Astrocyte of the cerebellum (primary cell): ENCODE measurements at regions not wholly inside any gene's neighbourhood (a gene's known extent, or its start where the extent isn't known, plus 50 kb on each side); places are given as distances from the start of the nearest gene placed in this dataset.

ENCODE experiments used
- DNase-seq: peaks from one replicate; pipeline ENCODE4 v3.0.0-alpha.2; 2011; ENCODE audit warnings: low read depth
- H3K4me3 ChIP-seq: 2 replicates; pipeline ENCODE4 v1.5.1; 2011; ENCODE audit warnings: mild to moderate bottlenecking, low read depth, low read length, moderate library complexity
- in situ Hi-C: cut with HindIII; loops from 2 replicates; pipeline ENCODE4 v1.10.0; 2017; ENCODE audit warnings: low sequenced_read_pairs
- TF ChIP-seq, protein P1 (sequence below): IDR thresholded peaks from 2 replicates; pipeline ENCODE4 v1.5.1; 2012; ENCODE audit warnings: low read length, low read depth, moderate library complexity, mild to moderate bottlenecking; ENCODE audit errors: missing control alignments

DNA sequence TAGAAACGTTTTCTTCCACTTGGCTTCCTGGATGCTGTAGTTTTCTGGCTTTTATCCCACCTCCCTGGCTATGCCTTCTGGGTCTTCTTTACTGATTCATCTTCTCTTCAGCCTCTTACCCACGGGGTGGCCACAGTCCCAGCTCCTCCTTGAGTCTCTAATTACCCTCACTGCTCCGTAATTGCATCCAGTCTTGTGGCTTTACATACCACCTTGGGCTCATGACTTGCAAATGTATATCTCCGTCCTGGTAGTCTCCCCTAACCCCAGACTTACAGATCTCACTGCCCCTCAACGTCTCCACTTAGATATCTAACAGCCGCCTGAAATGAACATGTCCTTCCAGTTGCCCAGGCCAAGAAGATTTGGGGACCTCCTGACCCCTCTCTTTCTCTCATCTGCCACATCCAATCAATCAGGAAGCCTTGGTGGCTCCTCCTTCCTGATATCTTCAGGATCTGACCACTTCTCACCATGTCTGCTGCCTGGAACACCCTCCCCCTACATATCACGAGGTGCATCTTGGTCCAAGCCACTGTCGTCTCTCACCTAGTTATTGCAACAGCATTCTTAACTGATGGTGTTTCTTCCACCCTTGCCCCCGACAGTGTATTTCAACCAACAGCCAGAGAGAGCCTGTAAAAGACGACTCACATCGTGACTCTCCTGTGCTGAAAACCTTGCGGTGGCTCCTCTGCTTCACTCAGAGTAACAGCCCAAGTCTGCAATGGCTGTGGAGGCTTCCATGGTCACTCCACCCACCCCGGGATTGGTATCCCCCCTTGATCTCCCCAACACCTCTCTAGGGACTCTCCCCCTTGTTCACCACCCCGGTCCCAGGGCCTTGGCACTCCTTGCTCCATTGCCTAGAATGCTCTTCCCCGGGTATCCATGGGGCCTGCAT is 219.0 kb upstream of the POU3F1 start:
- TF ChIP-seq, protein P1, sequence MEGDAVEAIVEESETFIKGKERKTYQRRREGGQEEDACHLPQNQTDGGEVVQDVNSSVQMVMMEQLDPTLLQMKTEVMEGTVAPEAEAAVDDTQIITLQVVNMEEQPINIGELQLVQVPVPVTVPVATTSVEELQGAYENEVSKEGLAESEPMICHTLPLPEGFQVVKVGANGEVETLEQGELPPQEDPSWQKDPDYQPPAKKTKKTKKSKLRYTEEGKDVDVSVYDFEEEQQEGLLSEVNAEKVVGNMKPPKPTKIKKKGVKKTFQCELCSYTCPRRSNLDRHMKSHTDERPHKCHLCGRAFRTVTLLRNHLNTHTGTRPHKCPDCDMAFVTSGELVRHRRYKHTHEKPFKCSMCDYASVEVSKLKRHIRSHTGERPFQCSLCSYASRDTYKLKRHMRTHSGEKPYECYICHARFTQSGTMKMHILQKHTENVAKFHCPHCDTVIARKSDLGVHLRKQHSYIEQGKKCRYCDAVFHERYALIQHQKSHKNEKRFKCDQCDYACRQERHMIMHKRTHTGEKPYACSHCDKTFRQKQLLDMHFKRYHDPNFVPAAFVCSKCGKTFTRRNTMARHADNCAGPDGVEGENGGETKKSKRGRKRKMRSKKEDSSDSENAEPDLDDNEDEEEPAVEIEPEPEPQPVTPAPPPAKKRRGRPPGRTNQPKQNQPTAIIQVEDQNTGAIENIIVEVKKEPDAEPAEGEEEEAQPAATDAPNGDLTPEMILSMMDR = no peak
- in situ Hi-C loops = no loop called here
- H3K4me3 ChIP-seq = no peak overlapping the region
- DNase-seq = no peak

GRCh38 chr1:38263438-38263837 is 216.8 kb upstream of the POU3F1 start:
- in situ Hi-C loops = no loop called here
- TF ChIP-seq, protein P1 = no peak
- no peak for DNase-seq
- H3K4me3 ChIP-seq = no peak overlapping the region

DNA sequence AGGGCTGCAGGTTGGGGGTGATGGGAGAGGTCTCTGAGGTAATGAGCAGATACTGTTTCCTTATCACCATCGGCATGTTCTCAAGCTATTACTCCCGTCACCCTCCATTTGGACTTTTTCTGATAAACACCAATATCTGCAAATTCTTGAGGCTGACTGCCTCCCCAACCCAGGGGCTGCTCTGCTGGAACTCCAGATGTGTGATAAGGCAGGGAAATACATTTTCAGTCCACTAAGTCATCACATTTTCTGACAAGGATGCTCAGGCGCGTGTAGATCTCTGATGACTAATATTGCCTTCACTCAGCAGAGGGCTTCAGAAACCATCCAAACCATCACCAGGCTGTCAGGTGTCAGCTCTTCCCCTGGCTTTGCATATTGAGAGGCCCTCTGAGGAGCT is 215.0 kb upstream of the POU3F1 start:
- DNase-seq = no peak
- in situ Hi-C loops = no loop called here
- H3K4me3 ChIP-seq = no peak overlapping the region
- TF ChIP-seq, protein P1 = no peak

DNA sequence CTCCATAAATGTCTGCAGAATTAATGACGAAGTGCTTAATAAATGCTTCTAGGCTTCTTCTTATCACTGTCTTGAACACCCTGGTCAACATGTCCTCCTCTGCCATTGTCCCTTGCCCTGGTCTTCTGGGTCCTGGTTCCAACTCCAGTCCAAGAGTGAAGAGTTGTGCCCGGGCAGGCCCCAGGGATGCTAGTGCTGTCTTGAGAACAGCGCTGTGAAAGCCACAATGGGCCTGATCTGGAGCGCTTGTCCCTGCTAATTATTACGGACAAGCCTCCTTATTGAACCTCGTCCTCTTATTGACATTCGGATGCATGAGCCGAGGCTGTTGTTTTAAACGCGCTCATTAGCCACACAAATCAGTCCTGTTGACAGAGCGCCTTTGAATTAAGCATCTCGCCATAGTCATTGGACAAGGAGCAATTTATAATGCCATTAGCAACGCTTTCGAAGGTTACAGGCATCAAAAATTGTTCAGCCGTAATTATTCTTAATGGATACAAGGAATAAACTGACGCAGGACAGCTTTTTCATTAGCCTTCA is 211.6 kb upstream of the POU3F1 start:
- no peak overlapping the region for H3K4me3 ChIP-seq
- no peak for DNase-seq
- TF ChIP-seq, protein P1 = no peak
- in situ Hi-C loops = no loop called here

DNA sequence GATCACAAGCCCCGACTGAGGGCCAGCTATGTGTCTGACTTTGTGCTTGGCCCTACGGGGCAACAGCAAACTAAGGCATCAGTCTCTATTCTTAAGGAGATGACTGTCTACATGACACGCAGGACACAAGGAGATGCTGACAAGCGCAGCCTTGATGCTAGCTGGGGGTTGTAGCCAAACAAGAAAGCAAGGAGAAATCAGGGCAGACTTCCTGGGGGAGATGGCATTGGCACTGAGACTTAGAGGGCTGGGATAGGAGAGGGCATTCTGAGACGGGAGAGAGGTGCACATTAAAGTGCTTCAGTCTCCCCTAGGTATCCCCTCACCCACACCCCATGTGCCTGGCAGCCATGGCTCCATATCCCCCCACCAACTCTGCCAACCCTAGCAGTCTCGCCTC is 210.8 kb upstream of the POU3F1 start:
- in situ Hi-C loops = no loop called here
- no peak for DNase-seq
- TF ChIP-seq, protein P1 = no peak
- H3K4me3 ChIP-seq = no peak overlapping the region

GRCh38 chr1:38256072-38256471 is 209.5 kb upstream of the POU3F1 start:
- in situ Hi-C loops = no loop called here
- TF ChIP-seq, protein P1 = no peak
- no peak for DNase-seq
- no peak overlapping the region for H3K4me3 ChIP-seq
